ENCODE measurements at regions not wholly inside any gene's neighbourhood (a gene's known extent, or its start where the extent isn't known, plus 50 kb on each side); places are given as distances from the start of the nearest gene placed in this dataset.

- no peak for DNase-seq (ENCODE audit: extremely low read depth, insufficient read length)
- no peak overlapping the region for H3K4me3 ChIP-seq (replicated peaks; ENCODE audit: low read depth, low read length)
Observed at GRCh38 chr13:73721571-73721970, 412.6 kb downstream of the KLF12 start.

DNA sequence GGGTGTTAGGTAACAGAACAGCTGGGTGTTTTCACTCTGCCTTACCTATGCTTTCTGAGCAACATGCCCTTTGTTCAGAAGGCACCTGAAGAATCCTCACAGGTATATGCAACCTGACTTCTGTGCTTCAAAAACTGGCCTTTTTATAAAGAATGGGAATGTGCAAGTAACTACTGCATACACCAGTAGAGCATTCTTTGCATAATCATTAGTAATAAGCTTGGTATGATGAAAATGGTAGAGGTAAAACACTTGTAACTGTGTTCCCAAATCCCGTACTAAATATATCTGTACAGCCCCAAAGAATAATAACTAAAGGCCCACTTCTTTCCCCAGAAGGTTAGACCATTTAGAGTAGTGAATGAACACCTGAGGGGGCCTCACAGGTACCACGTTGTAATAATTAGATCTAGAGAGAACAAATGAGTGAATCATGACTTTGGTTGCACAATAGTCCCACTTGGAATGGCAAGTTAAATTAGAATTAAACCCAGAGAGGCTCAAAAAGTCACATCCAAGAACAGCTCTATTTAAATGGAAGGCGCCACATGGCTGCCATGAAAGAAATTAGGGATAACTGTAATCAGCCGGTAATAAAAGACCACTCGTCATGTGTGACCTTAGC, 413.9 kb downstream of the KLF12 start:
- TF ChIP-seq, protein P1, sequence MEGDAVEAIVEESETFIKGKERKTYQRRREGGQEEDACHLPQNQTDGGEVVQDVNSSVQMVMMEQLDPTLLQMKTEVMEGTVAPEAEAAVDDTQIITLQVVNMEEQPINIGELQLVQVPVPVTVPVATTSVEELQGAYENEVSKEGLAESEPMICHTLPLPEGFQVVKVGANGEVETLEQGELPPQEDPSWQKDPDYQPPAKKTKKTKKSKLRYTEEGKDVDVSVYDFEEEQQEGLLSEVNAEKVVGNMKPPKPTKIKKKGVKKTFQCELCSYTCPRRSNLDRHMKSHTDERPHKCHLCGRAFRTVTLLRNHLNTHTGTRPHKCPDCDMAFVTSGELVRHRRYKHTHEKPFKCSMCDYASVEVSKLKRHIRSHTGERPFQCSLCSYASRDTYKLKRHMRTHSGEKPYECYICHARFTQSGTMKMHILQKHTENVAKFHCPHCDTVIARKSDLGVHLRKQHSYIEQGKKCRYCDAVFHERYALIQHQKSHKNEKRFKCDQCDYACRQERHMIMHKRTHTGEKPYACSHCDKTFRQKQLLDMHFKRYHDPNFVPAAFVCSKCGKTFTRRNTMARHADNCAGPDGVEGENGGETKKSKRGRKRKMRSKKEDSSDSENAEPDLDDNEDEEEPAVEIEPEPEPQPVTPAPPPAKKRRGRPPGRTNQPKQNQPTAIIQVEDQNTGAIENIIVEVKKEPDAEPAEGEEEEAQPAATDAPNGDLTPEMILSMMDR (IDR thresholded peaks at IDR 0.05; ENCODE audit: insufficient read depth, low read length, poor library complexity, severe bottlenecking), result no peak
- H3K36me3 ChIP-seq (ENCODE audit: control insufficient read depth, insufficient read depth, low read length), result no peaks in the 10 kb centered on the region; the same call in 1 of the 2 replicates
- H3K4me3 ChIP-seq (replicated peaks; ENCODE audit: low read depth, low read length), result no peak overlapping the region
- H3K27me3 ChIP-seq (replicated peaks; ENCODE audit: control insufficient read depth, insufficient read depth, low read length), result no peaks in the 10 kb centered on the region
- no peak for DNase-seq (ENCODE audit: extremely low read depth, insufficient read length)

More at GRCh38 chr13:73721571-73721970, 412.6 kb downstream of the KLF12 start:
- H3K36me3 ChIP-seq (ENCODE audit: control insufficient read depth, insufficient read depth, low read length), result no peaks in the 10 kb centered on the region; the same call in 1 of the 2 replicates
- TF ChIP-seq, protein P1 (IDR thresholded peaks at IDR 0.05; ENCODE audit: insufficient read depth, low read length, poor library complexity, severe bottlenecking), result no peak
- H3K27me3 ChIP-seq (replicated peaks; ENCODE audit: control insufficient read depth, insufficient read depth, low read length), result no peaks in the 10 kb centered on the region

DNA sequence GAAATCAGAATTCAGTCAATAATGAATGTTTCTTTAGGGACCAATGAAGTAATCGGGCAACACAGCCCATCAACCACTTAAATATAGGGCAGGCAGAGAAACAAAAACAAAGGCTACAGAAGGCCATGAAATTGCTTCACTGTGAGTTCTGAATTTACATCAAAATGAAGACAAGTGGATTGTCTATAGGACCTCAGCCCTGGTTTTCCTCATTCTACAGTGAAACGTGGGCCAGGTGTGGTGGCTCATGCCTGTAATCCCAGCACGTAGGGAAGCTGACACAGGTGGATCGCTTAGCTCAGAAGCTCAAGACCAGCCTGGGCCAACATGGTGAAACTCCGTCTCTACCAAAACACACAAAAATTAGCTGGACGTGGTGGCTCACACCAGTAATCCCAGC, 416.0 kb downstream of the KLF12 start:
- no peak for DNase-seq (ENCODE audit: extremely low read depth, insufficient read length)
- TF ChIP-seq, protein P1 (IDR thresholded peaks at IDR 0.05; ENCODE audit: insufficient read depth, low read length, poor library complexity, severe bottlenecking), result no peak
- Histone ChIP-seq H3K27me3 (replicated peaks; ENCODE audit: control insufficient read depth, insufficient read depth, low read length) (no peaks in the 10 kb centered on the region), H3K4me3 (replicated peaks; ENCODE audit: low read depth, low read length) (no peak overlapping the region), H3K36me3 (ENCODE audit: control insufficient read depth, insufficient read depth, low read length) (peaks cover 4% of the 10 kb centered on the region)

DNA sequence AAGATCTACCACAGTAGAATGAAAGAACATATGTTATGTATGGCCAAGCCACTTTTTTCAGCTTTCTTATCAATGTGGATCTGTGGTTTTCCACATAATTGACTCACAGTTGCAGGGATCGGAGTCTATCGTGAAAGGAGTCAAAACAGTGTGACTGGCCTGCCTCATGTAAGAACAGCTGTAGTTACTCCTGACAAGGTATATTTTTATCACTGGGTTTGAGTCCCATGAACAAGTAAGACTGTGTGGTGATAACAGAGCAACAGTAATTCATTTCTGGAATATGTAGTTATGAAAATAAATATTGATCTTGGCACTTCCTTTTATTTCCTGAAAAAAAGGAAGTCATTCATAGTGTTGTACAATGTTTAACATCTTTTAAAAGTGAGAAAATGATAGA, 416.6 kb downstream of the KLF12 start:
- H3K4me3 ChIP-seq (replicated peaks; ENCODE audit: low read depth, low read length), result no peak overlapping the region
- no peak for DNase-seq (ENCODE audit: extremely low read depth, insufficient read length)
- TF ChIP-seq, protein P1 (IDR thresholded peaks at IDR 0.05; ENCODE audit: insufficient read depth, low read length, poor library complexity, severe bottlenecking), result no peak

GRCh38 chr13:73715911-73716510, 418.2 kb downstream of the KLF12 start:
- no peak for DNase-seq (ENCODE audit: extremely low read depth, insufficient read length)
- TF ChIP-seq, protein P1 (IDR thresholded peaks at IDR 0.05; ENCODE audit: insufficient read depth, low read length, poor library complexity, severe bottlenecking), result no peak
- H3K27me3 ChIP-seq (replicated peaks; ENCODE audit: control insufficient read depth, insufficient read depth, low read length), result no peaks in the 10 kb centered on the region
- H3K4me3 ChIP-seq (replicated peaks; ENCODE audit: low read depth, low read length), result no peak overlapping the region
- peaks cover 4% of the 10 kb centered on the region for H3K36me3 ChIP-seq (ENCODE audit: control insufficient read depth, insufficient read depth, low read length)

More for the DNA sequence above, 416.6 kb downstream of the KLF12 start:
- no peaks in the 10 kb centered on the region for H3K27me3 ChIP-seq (replicated peaks; ENCODE audit: control insufficient read depth, insufficient read depth, low read length)
- H3K36me3 ChIP-seq (ENCODE audit: control insufficient read depth, insufficient read depth, low read length), result peaks cover 4% of the 10 kb centered on the region
